ENCODE measurements at regions not wholly inside any gene's neighbourhood (a gene's known extent, or its start where the extent isn't known, plus 50 kb on each side); places are given as distances from the start of the nearest gene placed in this dataset.

- no peak overlapping the region for H3K9ac ChIP-seq (ENCODE audit: low read length)
- peaks cover 2% of the 10 kb centered on the region for H3K36me3 Mint-ChIP-seq (ENCODE audit: low read depth, unreplicated experiment)
- H3K79me2 ChIP-seq (ENCODE audit: insufficient read depth, low read length): no peaks in the 10 kb centered on the region
- TF ChIP-seq EZH2 (IDR thresholded peaks at IDR 0.05; ENCODE audit: insufficient read depth, low read length) (no peak), CTCF (IDR thresholded peaks at IDR 0.05; ENCODE audit: insufficient read depth, low read depth, low read length) (no peak)
- H3K27ac ChIP-seq (ENCODE audit: low read depth, low read length): no peak overlapping the region
- no peak overlapping the region for H2AFZ ChIP-seq (ENCODE audit: low read depth, low read length)
- H3K36me3 ChIP-seq (ENCODE audit: insufficient read depth, low read length): no peaks in the 10 kb centered on the region
- H3K27me3 ChIP-seq (ENCODE audit: insufficient read depth, low read length): peaks cover 19% of the 10 kb centered on the region
- no peak overlapping the region for H3K27ac Mint-ChIP-seq (ENCODE audit: unreplicated experiment)
- peaks cover 5% of the 10 kb centered on the region for H3K4me1 ChIP-seq (ENCODE audit: insufficient read depth, low read length)
- DNase-seq (ENCODE audit: low read depth) (no peak), FAIRE-seq (no peak)
- no peaks in the 10 kb centered on the region for H3K4me1 Mint-ChIP-seq (ENCODE audit: low read depth, unreplicated experiment)
- H4K20me1 ChIP-seq (ENCODE audit: insufficient read depth, low read length): no peaks in the 10 kb centered on the region
- H3K27me3 Mint-ChIP-seq (ENCODE audit: low read depth, unreplicated experiment): peaks cover 60% of the 10 kb centered on the region
- H3K4me3 Mint-ChIP-seq (ENCODE audit: unreplicated experiment): no peak overlapping the region
- no peaks in the 10 kb centered on the region for H3K9me3 ChIP-seq (ENCODE audit: insufficient read depth, low read depth, low read length)
- no peaks in the 10 kb centered on the region for H3K9me3 Mint-ChIP-seq (ENCODE audit: unreplicated experiment)
- no peak overlapping the region for H3K4me2 ChIP-seq (ENCODE audit: low read length)
- H3K4me3 ChIP-seq (ENCODE audit: insufficient read depth, low read depth, low read length): no peak overlapping the region
Observed at GRCh38 chr7:43791-44540, 148.4 kb upstream of the FAM20C start.

- Histone ChIP-seq H3K27ac (ENCODE audit: low read depth, low read length) (no peak overlapping the region), H4K20me1 (ENCODE audit: insufficient read depth, low read length) (no peaks in the 10 kb centered on the region), H3K9me3 (ENCODE audit: insufficient read depth, low read depth, low read length) (no peaks in the 10 kb centered on the region), H3K27me3 (ENCODE audit: insufficient read depth, low read length) (peaks cover 19% of the 10 kb centered on the region), H3K4me2 (ENCODE audit: low read length) (no peak overlapping the region), H3K36me3 (ENCODE audit: insufficient read depth, low read length) (no peaks in the 10 kb centered on the region), H3K79me2 (ENCODE audit: insufficient read depth, low read length) (no peaks in the 10 kb centered on the region), H3K4me3 (ENCODE audit: insufficient read depth, low read depth, low read length) (no peak overlapping the region), H2AFZ (ENCODE audit: low read depth, low read length) (no peak overlapping the region), H3K9ac (ENCODE audit: low read length) (no peak overlapping the region), H3K4me1 (ENCODE audit: insufficient read depth, low read length) (peaks cover 5% of the 10 kb centered on the region)
- Mint-ChIP-seq H3K4me3 (ENCODE audit: unreplicated experiment) (no peak overlapping the region), H3K36me3 (ENCODE audit: low read depth, unreplicated experiment) (peaks cover 2% of the 10 kb centered on the region), H3K27me3 (ENCODE audit: low read depth, unreplicated experiment) (peaks cover 60% of the 10 kb centered on the region), H3K9me3 (ENCODE audit: unreplicated experiment) (no peaks in the 10 kb centered on the region), H3K27ac (ENCODE audit: unreplicated experiment) (no peak overlapping the region), H3K4me1 (ENCODE audit: low read depth, unreplicated experiment) (no peaks in the 10 kb centered on the region)
- no peak for TF ChIP-seq CTCF (IDR thresholded peaks at IDR 0.05; ENCODE audit: insufficient read depth, low read depth, low read length)
- no peak for TF ChIP-seq EZH2 (IDR thresholded peaks at IDR 0.05; ENCODE audit: insufficient read depth, low read length)
- DNase-seq (ENCODE audit: low read depth): no peak
- no peak for FAIRE-seq
Observed at GRCh38 chr7:44541-44896, 147.9 kb upstream of the FAM20C start.
